ENCODE measurements at regions not wholly inside any gene's neighbourhood (a gene's known extent, or its start where the extent isn't known, plus 50 kb on each side); places are given as distances from the start of the nearest gene placed in this dataset.

DNA sequence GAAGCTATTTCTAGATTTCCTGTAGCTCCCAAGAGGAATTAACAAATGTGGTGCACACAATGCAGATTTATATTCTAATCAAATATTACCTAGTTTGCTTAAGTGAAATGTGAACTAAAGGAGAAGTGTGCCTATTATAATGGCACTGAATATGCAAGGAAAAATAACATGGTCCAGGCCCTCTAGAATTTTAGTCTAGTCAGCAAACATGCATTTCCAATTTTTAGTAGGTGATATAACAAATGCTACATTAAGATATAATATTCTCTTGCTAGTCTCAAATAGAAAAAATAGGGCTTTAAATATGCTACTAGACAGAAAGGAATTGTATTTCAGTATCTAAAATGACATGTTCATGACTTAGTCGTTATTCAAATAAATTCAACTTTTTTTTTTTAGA lies 689.5 kb downstream of the TMEM182 start:
- H3K4me3 ChIP-seq (ENCODE audit: low read length) = no peak overlapping the region
- no peaks in the 10 kb centered on the region for H3K9me3 ChIP-seq (ENCODE audit: control insufficient read depth, low read depth, low read length)
- H3K4me1 ChIP-seq (ENCODE audit: control insufficient read depth, insufficient read depth, low read length) = no peaks in the 10 kb centered on the region
- no peaks in the 10 kb centered on the region for H3K27me3 ChIP-seq (ENCODE audit: control insufficient read depth, insufficient read depth, low read length)
- WGBS (ENCODE audit: insufficient coverage, low lambda C conversion rate) = no CpG with 5 or more reads among the region's 1 CpG
- no peaks in the 10 kb centered on the region for H3K36me3 ChIP-seq (ENCODE audit: control insufficient read depth, insufficient read depth, low read length)
- DNase-seq = no peak
- no peak overlapping the region for H3K27ac ChIP-seq (ENCODE audit: low read length)

DNA sequence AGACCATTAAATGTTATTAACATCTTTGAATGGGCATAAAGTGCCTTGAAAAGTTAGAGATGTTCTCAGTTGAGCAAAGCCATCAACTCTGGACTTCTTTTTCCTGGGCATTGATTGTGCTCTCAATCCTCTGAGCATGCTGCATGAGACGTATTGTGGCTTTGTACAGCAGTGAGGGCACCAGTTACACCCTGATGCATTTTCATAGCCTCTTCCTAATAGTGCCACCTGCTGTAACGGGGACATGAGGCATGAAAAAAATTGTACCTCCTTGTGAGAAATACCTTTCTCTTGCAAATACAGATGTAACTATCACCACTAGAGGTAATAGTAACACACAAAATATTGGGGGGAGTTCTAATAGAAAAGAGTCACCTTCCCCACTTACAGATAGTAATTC lies 697.5 kb downstream of the TMEM182 start:
- Histone ChIP-seq H3K36me3 (ENCODE audit: control insufficient read depth, insufficient read depth, low read length) (no peaks in the 10 kb centered on the region), H3K4me1 (ENCODE audit: control insufficient read depth, insufficient read depth, low read length) (no peaks in the 10 kb centered on the region), H3K4me3 (ENCODE audit: low read length) (no peak overlapping the region), H3K9me3 (ENCODE audit: control insufficient read depth, low read depth, low read length) (no peaks in the 10 kb centered on the region), H3K27me3 (ENCODE audit: control insufficient read depth, insufficient read depth, low read length) (no peaks in the 10 kb centered on the region), H3K27ac (ENCODE audit: low read length) (no peak overlapping the region)
- no CpG with 5 or more reads among the region's 2 CpGs for WGBS (ENCODE audit: insufficient coverage, low lambda C conversion rate)
- no peak for DNase-seq

DNA sequence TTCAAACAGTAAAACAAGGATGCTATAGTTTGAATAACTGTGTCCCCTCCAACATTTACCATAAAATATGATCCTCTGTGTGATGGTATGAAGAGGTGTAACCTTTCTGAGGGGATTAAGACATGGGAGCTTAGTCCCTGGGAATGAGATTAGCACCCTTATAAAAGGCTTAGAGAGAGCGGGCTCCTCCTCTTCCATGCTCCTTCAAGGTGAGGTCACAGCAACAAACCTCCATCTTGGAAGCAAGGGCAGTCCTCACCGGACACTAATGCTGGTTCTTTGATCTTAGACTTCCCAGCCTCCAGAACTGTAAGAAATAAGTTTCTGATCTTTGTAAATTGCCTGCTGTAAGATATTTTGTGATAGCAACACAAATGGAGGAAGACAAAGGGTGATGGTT lies 700.3 kb downstream of the TMEM182 start:
- Histone ChIP-seq H3K4me1 (ENCODE audit: control insufficient read depth, insufficient read depth, low read length) (no peaks in the 10 kb centered on the region), H3K27me3 (ENCODE audit: control insufficient read depth, insufficient read depth, low read length) (no peaks in the 10 kb centered on the region), H3K27ac (ENCODE audit: low read length) (no peak overlapping the region), H3K4me3 (ENCODE audit: low read length) (no peak overlapping the region), H3K9me3 (ENCODE audit: control insufficient read depth, low read depth, low read length) (no peaks in the 10 kb centered on the region), H3K36me3 (ENCODE audit: control insufficient read depth, insufficient read depth, low read length) (no peaks in the 10 kb centered on the region)
- no CpG with 5 or more reads among the region's 2 CpGs for WGBS (ENCODE audit: insufficient coverage, low lambda C conversion rate)
- DNase-seq = no peak

DNA sequence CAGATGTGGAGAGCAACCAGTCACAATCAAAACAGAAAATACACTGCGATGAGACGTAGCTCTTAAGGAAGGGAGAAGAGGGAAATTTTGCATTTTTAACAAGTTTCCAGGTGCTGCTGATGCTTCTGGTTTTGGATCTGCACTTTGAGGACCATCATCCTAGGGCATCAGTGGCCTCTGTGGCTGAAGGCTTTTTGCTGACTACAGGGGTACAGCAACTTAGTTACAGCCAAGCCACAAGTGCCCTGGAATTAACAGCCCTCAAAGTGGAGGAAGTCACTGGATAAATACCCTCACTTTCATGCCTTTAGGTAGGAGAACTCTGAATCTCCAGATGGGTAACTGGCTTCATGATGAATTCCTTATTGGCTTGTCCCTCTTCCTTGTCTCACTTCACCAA lies 700.9 kb downstream of the TMEM182 start:
- Histone ChIP-seq H3K27ac (ENCODE audit: low read length) (no peak overlapping the region), H3K4me3 (ENCODE audit: low read length) (no peak overlapping the region), H3K36me3 (ENCODE audit: control insufficient read depth, insufficient read depth, low read length) (no peaks in the 10 kb centered on the region), H3K4me1 (ENCODE audit: control insufficient read depth, insufficient read depth, low read length) (no peaks in the 10 kb centered on the region), H3K27me3 (ENCODE audit: control insufficient read depth, insufficient read depth, low read length) (no peaks in the 10 kb centered on the region), H3K9me3 (ENCODE audit: control insufficient read depth, low read depth, low read length) (no peaks in the 10 kb centered on the region)
- WGBS (ENCODE audit: insufficient coverage, low lambda C conversion rate) = no CpG with 5 or more reads among the region's 2 CpGs
- DNase-seq = no peak

DNA sequence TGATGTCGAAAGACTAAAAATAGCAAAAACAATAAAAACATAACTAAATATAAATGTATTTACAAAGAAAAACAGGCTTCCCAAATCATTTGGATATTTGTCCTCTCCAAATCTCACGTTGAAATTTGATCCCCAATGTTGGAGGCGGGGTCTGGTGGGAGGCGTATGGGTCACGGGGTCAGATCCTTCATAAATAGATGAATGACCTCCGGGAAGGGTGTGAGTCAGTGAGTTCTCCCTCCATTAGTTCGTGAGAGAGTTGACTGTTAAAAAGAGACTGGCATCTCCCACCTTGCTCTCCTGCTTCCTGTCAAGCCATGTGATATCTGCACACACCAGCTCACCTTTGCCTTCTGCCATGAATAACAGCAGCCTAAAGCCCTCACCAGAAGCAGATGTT lies 703.0 kb downstream of the TMEM182 start:
- Histone ChIP-seq H3K4me3 (ENCODE audit: low read length) (no peak overlapping the region), H3K4me1 (ENCODE audit: control insufficient read depth, insufficient read depth, low read length) (no peaks in the 10 kb centered on the region), H3K27me3 (ENCODE audit: control insufficient read depth, insufficient read depth, low read length) (no peaks in the 10 kb centered on the region), H3K36me3 (ENCODE audit: control insufficient read depth, insufficient read depth, low read length) (no peaks in the 10 kb centered on the region), H3K27ac (ENCODE audit: low read length) (no peak overlapping the region), H3K9me3 (ENCODE audit: control insufficient read depth, low read depth, low read length) (no peaks in the 10 kb centered on the region)
- 100% methylated on average over 1 of the region's 7 CpGs for WGBS (ENCODE audit: insufficient coverage, low lambda C conversion rate)
- DNase-seq = no peak

DNA sequence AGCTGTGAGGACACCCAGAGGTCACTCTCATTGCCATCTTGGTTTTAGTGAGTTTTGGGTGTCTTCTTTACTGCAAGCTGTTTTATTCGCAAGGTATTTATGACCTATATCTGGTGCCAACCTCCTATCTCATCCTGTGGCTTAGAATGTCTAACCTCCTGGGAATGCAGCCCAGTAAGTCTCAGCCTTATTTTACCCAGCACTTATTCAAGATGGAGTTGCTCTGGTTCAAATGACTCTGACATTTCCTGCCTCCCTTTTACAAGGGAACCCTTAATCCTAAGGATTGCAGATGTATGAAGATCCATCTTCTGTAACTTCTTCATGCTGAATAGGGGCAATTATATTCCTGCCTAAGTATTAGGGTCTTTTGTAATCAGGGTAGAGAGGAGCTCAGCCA lies 708.0 kb downstream of the TMEM182 start:
- Histone ChIP-seq H3K9me3 (ENCODE audit: control insufficient read depth, low read depth, low read length) (no peaks in the 10 kb centered on the region), H3K4me3 (ENCODE audit: low read length) (no peak overlapping the region)
- no CpG with 5 or more reads among the region's 1 CpG for WGBS (ENCODE audit: insufficient coverage, low lambda C conversion rate)

DNA sequence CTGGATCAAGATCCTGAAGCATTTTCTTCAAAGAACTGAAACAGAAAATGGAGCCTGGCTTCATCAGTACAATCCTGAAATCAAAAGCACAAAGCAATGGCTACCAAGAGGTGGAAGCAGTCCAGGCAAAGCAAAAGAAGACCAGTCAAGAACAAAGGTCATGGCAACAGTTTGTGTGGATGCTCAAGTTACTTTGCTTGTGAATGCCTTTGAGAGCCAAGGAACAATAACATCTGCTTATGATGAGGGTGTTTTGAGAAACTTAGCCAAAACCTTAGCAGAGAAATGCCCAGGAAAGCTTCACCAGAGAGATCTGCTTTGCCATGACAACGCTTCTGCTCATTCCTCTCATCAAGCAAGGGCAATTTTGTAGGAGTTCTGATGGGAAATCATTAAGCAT lies 723.1 kb downstream of the TMEM182 start:
- no peaks in the 10 kb centered on the region for H3K9me3 ChIP-seq (ENCODE audit: control insufficient read depth, low read depth, low read length)
- no peaks in the 10 kb centered on the region for H3K36me3 ChIP-seq (ENCODE audit: control insufficient read depth, insufficient read depth, low read length)
- no CpG with 5 or more reads among the region's 1 CpG for WGBS (ENCODE audit: insufficient coverage, low lambda C conversion rate)
- no peaks in the 10 kb centered on the region for H3K4me1 ChIP-seq (ENCODE audit: control insufficient read depth, insufficient read depth, low read length)
- H3K27me3 ChIP-seq (ENCODE audit: control insufficient read depth, insufficient read depth, low read length) = no peaks in the 10 kb centered on the region
- no peak overlapping the region for H3K4me3 ChIP-seq (ENCODE audit: low read length)
- no peak overlapping the region for H3K27ac ChIP-seq (ENCODE audit: low read length)
- DNase-seq = no peak

More for the DNA sequence above, 708.0 kb downstream of the TMEM182 start:
- H3K27ac ChIP-seq (ENCODE audit: low read length) = no peak overlapping the region
- no peak for DNase-seq
- H3K4me1 ChIP-seq (ENCODE audit: control insufficient read depth, insufficient read depth, low read length) = no peaks in the 10 kb centered on the region
- H3K36me3 ChIP-seq (ENCODE audit: control insufficient read depth, insufficient read depth, low read length) = no peaks in the 10 kb centered on the region
- H3K27me3 ChIP-seq (ENCODE audit: control insufficient read depth, insufficient read depth, low read length) = no peaks in the 10 kb centered on the region

DNA sequence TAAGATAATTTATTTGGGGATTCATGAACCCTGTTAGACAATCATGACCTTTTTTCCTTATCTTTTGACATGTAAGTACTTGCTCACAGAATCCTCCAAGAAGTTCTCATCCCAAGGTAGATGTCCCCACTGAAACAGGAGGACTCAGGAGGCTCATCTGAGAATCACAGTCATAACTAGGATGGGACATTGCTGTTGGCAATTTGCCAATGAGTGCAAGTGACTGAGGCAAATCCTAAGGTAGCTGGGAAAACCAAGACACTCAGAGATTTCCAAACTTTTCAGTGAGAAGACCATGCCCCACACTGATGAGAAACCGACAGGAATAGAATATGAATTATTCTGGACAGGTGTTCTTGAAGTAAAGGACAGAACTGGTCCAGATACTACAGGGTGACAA lies 735.0 kb downstream of the TMEM182 start:
- Histone ChIP-seq H3K27me3 (ENCODE audit: control insufficient read depth, insufficient read depth, low read length) (no peaks in the 10 kb centered on the region), H3K36me3 (ENCODE audit: control insufficient read depth, insufficient read depth, low read length) (no peaks in the 10 kb centered on the region), H3K27ac (ENCODE audit: low read length) (no peak overlapping the region), H3K4me3 (ENCODE audit: low read length) (no peak overlapping the region), H3K9me3 (ENCODE audit: control insufficient read depth, low read depth, low read length) (peaks cover 3% of the 10 kb centered on the region), H3K4me1 (ENCODE audit: control insufficient read depth, insufficient read depth, low read length) (no peaks in the 10 kb centered on the region)
- DNase-seq = no peak
- WGBS (ENCODE audit: insufficient coverage, low lambda C conversion rate) = 71% methylated on average over 1 of the region's 1 CpG

DNA sequence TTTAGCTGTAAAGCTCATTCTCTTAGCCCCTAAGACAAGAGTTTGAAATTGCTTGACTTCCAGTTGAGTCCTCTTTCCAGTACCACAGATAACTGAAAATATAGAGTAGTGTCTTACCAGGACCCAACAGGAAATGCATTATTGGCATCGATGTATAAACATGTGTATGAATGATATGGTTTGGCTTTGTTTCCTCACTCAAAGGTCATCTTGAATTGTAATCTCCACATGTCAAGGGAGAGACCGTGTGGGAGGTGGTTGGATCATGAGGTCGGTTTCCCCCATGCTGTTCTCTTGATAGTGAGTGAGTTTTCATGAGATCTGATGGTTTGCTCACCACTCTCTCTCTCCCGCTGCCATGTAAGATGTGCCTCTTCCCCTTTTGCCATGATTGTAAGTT lies 745.0 kb downstream of the TMEM182 start:
- H3K27me3 ChIP-seq (ENCODE audit: control insufficient read depth, insufficient read depth, low read length) = no peaks in the 10 kb centered on the region
- no peak overlapping the region for H3K4me3 ChIP-seq (ENCODE audit: low read length)
- no peaks in the 10 kb centered on the region for H3K9me3 ChIP-seq (ENCODE audit: control insufficient read depth, low read depth, low read length)
- no peaks in the 10 kb centered on the region for H3K36me3 ChIP-seq (ENCODE audit: control insufficient read depth, insufficient read depth, low read length)
- no CpG with 5 or more reads among the region's 4 CpGs for whole genome bisulfite sequencing (ENCODE audit: insufficient coverage, low lambda C conversion rate)
- H3K27ac ChIP-seq (ENCODE audit: low read length) = no peak overlapping the region
- H3K4me1 ChIP-seq (ENCODE audit: control insufficient read depth, insufficient read depth, low read length) = no peaks in the 10 kb centered on the region
- DNase-seq = no peak

DNA sequence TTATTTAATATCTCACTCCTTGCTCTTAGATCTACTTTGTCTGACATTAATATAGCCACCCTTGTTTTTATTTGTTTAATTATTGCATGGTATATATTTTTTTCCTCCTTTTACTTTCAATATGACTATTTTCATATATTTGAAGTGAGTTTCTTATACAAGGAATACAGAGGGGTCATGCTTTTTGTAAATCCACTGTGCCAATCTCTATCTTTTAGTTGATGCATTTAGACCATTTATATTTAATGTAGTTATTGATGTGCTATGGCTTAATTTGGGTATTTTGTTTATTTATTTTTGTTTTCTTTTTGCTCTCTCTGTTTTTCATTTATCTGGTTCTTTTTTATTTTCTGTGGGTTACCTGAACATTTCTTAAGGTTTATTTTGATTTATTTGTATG lies 750.6 kb downstream of the TMEM182 start:
- Histone ChIP-seq H3K27ac (ENCODE audit: low read length) (no peak overlapping the region), H3K27me3 (ENCODE audit: control insufficient read depth, insufficient read depth, low read length) (no peaks in the 10 kb centered on the region), H3K4me3 (ENCODE audit: low read length) (no peak overlapping the region), H3K4me1 (ENCODE audit: control insufficient read depth, insufficient read depth, low read length) (no peaks in the 10 kb centered on the region), H3K9me3 (ENCODE audit: control insufficient read depth, low read depth, low read length) (no peaks in the 10 kb centered on the region), H3K36me3 (ENCODE audit: control insufficient read depth, insufficient read depth, low read length) (no peaks in the 10 kb centered on the region)
- no peak for DNase-seq

DNA sequence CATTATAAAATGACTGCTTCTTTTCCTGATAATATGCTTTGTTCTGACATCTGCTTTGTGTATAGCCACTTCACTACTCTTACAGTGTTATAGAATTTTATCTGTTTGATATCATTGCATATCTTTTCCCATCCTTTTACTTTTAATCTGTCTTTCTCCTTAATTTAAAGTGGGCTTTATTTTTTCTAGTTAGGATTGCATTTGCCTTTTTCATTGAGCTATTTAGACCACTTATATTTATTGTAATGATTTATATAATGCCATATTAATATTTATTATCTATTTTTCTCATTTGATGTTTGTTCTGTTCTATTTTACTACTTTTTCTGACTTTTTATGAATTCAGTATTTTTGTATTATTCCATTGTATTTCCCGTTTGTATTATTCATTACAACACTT lies 758.7 kb downstream of the TMEM182 start:
- no peak for DNase-seq
- 70% methylated on average over 1 of the region's 1 CpG for WGBS (ENCODE audit: insufficient coverage, low lambda C conversion rate)
- H3K4me3 ChIP-seq (ENCODE audit: low read length) = no peak overlapping the region
- no peak overlapping the region for H3K27ac ChIP-seq (ENCODE audit: low read length)
- H3K36me3 ChIP-seq (ENCODE audit: control insufficient read depth, insufficient read depth, low read length) = no peaks in the 10 kb centered on the region
- H3K4me1 ChIP-seq (ENCODE audit: control insufficient read depth, insufficient read depth, low read length) = no peaks in the 10 kb centered on the region
- no peaks in the 10 kb centered on the region for H3K27me3 ChIP-seq (ENCODE audit: control insufficient read depth, insufficient read depth, low read length)
- H3K9me3 ChIP-seq (ENCODE audit: control insufficient read depth, low read depth, low read length) = no peaks in the 10 kb centered on the region

Data from large intestine (tissue), 3 donors.